ENCODE measurements at regions not wholly inside any gene's neighbourhood (a gene's known extent, or its start where the extent isn't known, plus 50 kb on each side); places are given as distances from the start of the nearest gene placed in this dataset.

DNA sequence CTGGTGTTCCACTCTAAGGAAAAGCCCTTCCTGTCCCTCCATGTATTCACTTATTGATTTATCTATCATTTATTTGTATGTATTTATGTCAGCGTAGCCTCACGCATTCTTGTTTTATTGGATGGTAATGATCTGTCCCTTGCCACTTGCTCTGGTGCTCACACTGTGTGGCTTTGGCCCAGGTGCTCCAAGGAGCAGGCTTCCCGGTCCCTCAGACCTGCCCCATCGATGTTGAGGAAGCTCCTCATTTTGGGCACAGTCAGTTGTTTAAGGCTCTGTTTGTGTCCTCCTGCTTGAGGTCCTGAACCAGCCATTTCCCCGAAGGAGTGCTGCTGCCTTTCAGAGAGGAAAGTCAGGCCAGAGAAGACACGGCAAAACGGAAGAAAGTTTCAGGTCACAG, 1485.4 kb downstream of the TBC1D22A start:
- Histone ChIP-seq H3K4ac (ENCODE audit: low read depth, low read length) (no peak overlapping the region), H2AK9ac (replicated peaks; ENCODE audit: low read depth, low read length, poor library complexity) (no peak overlapping the region), H3K23ac (ENCODE audit: low read depth, low read length) (no peak overlapping the region), H3K27me3 (ENCODE audit: control insufficient read depth, insufficient read depth, low read length) (no peaks in the 10 kb centered on the region), H4K8ac (ENCODE audit: low read depth in 2 of 2, low read length in 2 of 2) (no peak overlapping the region), H2AK5ac (ENCODE audit: low read depth, low read length) (no peak overlapping the region), H4K5ac (ENCODE audit: low read depth, low read length) (no peak overlapping the region), H3K9me1 (ENCODE audit: insufficient read depth, low read length) (no peaks in the 10 kb centered on the region), H3K9ac (ENCODE audit: low read depth, low read length) (no peak overlapping the region), H3K27ac (ENCODE audit: insufficient read depth, low read length) (no peak overlapping the region), H2BK20ac (ENCODE audit: low read depth, low read length) (no peak overlapping the region), H3K4me3 (ENCODE audit: insufficient read depth, low read depth, low read length) (no peak overlapping the region), H3K79me1 (ENCODE audit: low read depth in 1 of 2, low read length in 2 of 2) (no peaks in the 10 kb centered on the region), H3K36me3 (ENCODE audit: control insufficient read depth, insufficient read depth, low read length) (no peaks in the 10 kb centered on the region), H3K9me3 (ENCODE audit: control insufficient read depth, insufficient read depth, low read length) (peaks cover 45% of the 10 kb centered on the region), H3K14ac (replicated peaks; ENCODE audit: low read depth, low read length) (no peak overlapping the region), H2AFZ (replicated peaks; ENCODE audit: low read length, poor library complexity) (no peak overlapping the region), H2BK15ac (ENCODE audit: low read depth, low read length) (no peak overlapping the region), H2BK120ac (ENCODE audit: low read depth, low read length) (no peak overlapping the region), H3K56ac (ENCODE audit: extremely low read depth, insufficient read depth, low read length) (no peak overlapping the region), H4K91ac (ENCODE audit: insufficient read depth, low read depth, low read length) (no peak overlapping the region), H4K20me1 (ENCODE audit: insufficient read depth, low read length) (no peaks in the 10 kb centered on the region), H2BK5ac (ENCODE audit: low read depth, low read length, poor library complexity, severe bottlenecking) (no peak overlapping the region), H3K18ac (ENCODE audit: low read depth, low read length) (no peak overlapping the region), H3K4me1 (ENCODE audit: control insufficient read depth, insufficient read depth, low read length) (no peaks in the 10 kb centered on the region), H3K4me2 (ENCODE audit: low read depth, low read length) (no peak overlapping the region)
- dilution Hi-C loops (cut with HindIII; ENCODE audit: low sequenced_read_pairs, unreplicated experiment) (no loop called here), in situ Hi-C loops (cut with MboI; ENCODE audit: low sequenced_read_pairs) (no loop called here), intact Hi-C loops (cut with micrococcal nuclease) (no loop called here)
- POLR2A ChIA-PET (ENCODE audit: unreplicated experiment): no interaction called here
- WGBS, 2 experiments (ENCODE audit: extremely low coverage in 2 of 2, insufficient read length in 1 of 2): 55% methylated on average over 4 of the region's 7 CpGs; no CpG with 5 or more reads in 1 of the 2 experiments
- no peak for DNase-seq
- CTCF ChIA-PET: no interaction called here
- ATAC-seq (ENCODE audit: low read depth): no peak
- TF ChIP-seq, protein P1, sequence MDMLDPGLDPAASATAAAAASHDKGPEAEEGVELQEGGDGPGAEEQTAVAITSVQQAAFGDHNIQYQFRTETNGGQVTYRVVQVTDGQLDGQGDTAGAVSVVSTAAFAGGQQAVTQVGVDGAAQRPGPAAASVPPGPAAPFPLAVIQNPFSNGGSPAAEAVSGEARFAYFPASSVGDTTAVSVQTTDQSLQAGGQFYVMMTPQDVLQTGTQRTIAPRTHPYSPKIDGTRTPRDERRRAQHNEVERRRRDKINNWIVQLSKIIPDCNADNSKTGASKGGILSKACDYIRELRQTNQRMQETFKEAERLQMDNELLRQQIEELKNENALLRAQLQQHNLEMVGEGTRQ (IDR thresholded peaks at IDR 0.05; ENCODE audit: low read depth, low read length): no peak
- TF ChIP-seq CEBPB (IDR thresholded peaks at IDR 0.05; ENCODE audit: low read depth, low read length) (no peak), FOS (IDR thresholded peaks at IDR 0.05; ENCODE audit: low read depth, low read length) (no peak), MXI1 (IDR thresholded peaks at IDR 0.05; ENCODE audit: borderline replicate concordance, low read depth, low read length) (no peak), BHLHE40 (IDR thresholded peaks at IDR 0.05; ENCODE audit: low read depth, low read length) (no peak), RCOR1 (IDR thresholded peaks at IDR 0.05; ENCODE audit: insufficient replicate concordance, low read length) (no peak), MAZ (IDR thresholded peaks at IDR 0.05; ENCODE audit: borderline replicate concordance, low read depth, low read length) (no peak), RAD21 (IDR thresholded peaks at IDR 0.05; ENCODE audit: low read length) (no peak), MAFK (IDR thresholded peaks at IDR 0.05; ENCODE audit: low read depth, low read length) (no peak), POLR2A (IDR thresholded peaks at IDR 0.05; ENCODE audit: low read depth, low read length) (no peak), NFE2L2 (IDR thresholded peaks at IDR 0.05; ENCODE audit: low read depth, low read length) (no peak), CHD1 (IDR thresholded peaks at IDR 0.05; ENCODE audit: low read depth, low read length) (no peak), SMC3 (IDR thresholded peaks at IDR 0.05; ENCODE audit: low read depth, low read length) (no peak)
- TF ChIP-seq, protein P2, sequence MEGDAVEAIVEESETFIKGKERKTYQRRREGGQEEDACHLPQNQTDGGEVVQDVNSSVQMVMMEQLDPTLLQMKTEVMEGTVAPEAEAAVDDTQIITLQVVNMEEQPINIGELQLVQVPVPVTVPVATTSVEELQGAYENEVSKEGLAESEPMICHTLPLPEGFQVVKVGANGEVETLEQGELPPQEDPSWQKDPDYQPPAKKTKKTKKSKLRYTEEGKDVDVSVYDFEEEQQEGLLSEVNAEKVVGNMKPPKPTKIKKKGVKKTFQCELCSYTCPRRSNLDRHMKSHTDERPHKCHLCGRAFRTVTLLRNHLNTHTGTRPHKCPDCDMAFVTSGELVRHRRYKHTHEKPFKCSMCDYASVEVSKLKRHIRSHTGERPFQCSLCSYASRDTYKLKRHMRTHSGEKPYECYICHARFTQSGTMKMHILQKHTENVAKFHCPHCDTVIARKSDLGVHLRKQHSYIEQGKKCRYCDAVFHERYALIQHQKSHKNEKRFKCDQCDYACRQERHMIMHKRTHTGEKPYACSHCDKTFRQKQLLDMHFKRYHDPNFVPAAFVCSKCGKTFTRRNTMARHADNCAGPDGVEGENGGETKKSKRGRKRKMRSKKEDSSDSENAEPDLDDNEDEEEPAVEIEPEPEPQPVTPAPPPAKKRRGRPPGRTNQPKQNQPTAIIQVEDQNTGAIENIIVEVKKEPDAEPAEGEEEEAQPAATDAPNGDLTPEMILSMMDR (conservative IDR thresholded peaks at IDR 0.05; ENCODE audit: low read depth, low read length): no peak
- TF ChIP-seq, protein P3, sequence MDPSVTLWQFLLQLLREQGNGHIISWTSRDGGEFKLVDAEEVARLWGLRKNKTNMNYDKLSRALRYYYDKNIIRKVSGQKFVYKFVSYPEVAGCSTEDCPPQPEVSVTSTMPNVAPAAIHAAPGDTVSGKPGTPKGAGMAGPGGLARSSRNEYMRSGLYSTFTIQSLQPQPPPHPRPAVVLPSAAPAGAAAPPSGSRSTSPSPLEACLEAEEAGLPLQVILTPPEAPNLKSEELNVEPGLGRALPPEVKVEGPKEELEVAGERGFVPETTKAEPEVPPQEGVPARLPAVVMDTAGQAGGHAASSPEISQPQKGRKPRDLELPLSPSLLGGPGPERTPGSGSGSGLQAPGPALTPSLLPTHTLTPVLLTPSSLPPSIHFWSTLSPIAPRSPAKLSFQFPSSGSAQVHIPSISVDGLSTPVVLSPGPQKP (IDR thresholded peaks at IDR 0.05; ENCODE audit: borderline replicate concordance, low read depth, low read length): no peak
- no TSS peak for BruUV-seq (replicated peaks)

Measured in IMR-90 (cell line).